ENCODE measurements at regions not wholly inside any gene's neighbourhood (a gene's known extent, or its start where the extent isn't known, plus 50 kb on each side); places are given as distances from the start of the nearest gene placed in this dataset.

- Mint-ChIP-seq H3K9me3 (peaks cover 12% of the 10 kb centered on the region), H3K4me3 (no peak overlapping the region), H3K4me1 (no peaks in the 10 kb centered on the region), H3K27ac (no peak overlapping the region), H3K27me3 (ENCODE audit: insufficient read depth, low read depth, poor library complexity) (no peaks in the 10 kb centered on the region), H3K36me3 (ENCODE audit: low read depth) (peaks cover 4% of the 10 kb centered on the region; the same call in 1 of the 3 replicates)
- ATAC-seq (no peak), DNase-seq (ENCODE audit: low spot score) (no peak)
- no peaks in the 10 kb centered on the region for H3F3A ChIP-seq (replicated peaks; ENCODE audit: low read depth)
- TF ChIP-seq EZH2phosphoT487 (IDR thresholded peaks at IDR 0.05; ENCODE audit: unreplicated experiment): no peak
- no peak for TF ChIP-seq CREB1 (CRISPR knock-in tag; IDR thresholded peaks at IDR 0.05; ENCODE audit: low read depth)
- TF ChIP-seq CTCF (conservative IDR thresholded peaks at IDR 0.05; ENCODE audit: low read depth in 2 of 2): no peak
- TF ChIP-seq STAT1 (IDR thresholded peaks at IDR 0.05; ENCODE audit: unreplicated experiment): no peak
- TF ChIP-seq NANOG (IDR thresholded peaks at IDR 0.05; ENCODE audit: borderline replicate concordance): no peak
- no peak for TF ChIP-seq ZNF331 (CRISPR knock-in tag; IDR thresholded peaks at IDR 0.05; ENCODE audit: low read depth)
- no peak for TF ChIP-seq ZNF462 (CRISPR knock-in tag; IDR thresholded peaks at IDR 0.05)
- no peak for TF ChIP-seq EZH2 (IDR thresholded peaks at IDR 0.05; ENCODE audit: low read depth, unreplicated experiment)
- TF ChIP-seq POLR2AphosphoS5 (IDR thresholded peaks at IDR 0.05; ENCODE audit: low read depth): no peak
- TF ChIP-seq REST (IDR thresholded peaks at IDR 0.05; ENCODE audit: unreplicated experiment): no peak
- TF ChIP-seq ETS1 (IDR thresholded peaks at IDR 0.05): no peak
- H2AFZ ChIP-seq: no peak overlapping the region; the same call in 1 of the 2 replicates
- H4K20me1 ChIP-seq (replicated peaks; ENCODE audit: insufficient read depth): no peaks in the 10 kb centered on the region
- H3K9me2 ChIP-seq (ENCODE audit: insufficient read depth): no peaks in the 10 kb centered on the region
- H3K79me2 ChIP-seq (replicated peaks; ENCODE audit: insufficient read depth): no peaks in the 10 kb centered on the region
- H3K36me3 ChIP-seq (ENCODE audit: insufficient read depth): no peaks in the 10 kb centered on the region
- H3K4me3 ChIP-seq: no peak overlapping the region
- no peak overlapping the region for H3K4me2 ChIP-seq
- no peaks in the 10 kb centered on the region for H3K27me3 ChIP-seq (ENCODE audit: insufficient read depth)
- H3K4me1 ChIP-seq (ENCODE audit: insufficient read depth): no peaks in the 10 kb centered on the region
- H3K27ac ChIP-seq (ENCODE audit: low read depth): no peak overlapping the region
These were observed 198.6 kb downstream of the MAGEB5 start for GRCh38 chrX:26414534-26414933.

Measured in GM23338 (cell line).